ENCODE measurements at regions not wholly inside any gene's neighbourhood (a gene's known extent, or its start where the extent isn't known, plus 50 kb on each side); places are given as distances from the start of the nearest gene placed in this dataset.

DNA sequence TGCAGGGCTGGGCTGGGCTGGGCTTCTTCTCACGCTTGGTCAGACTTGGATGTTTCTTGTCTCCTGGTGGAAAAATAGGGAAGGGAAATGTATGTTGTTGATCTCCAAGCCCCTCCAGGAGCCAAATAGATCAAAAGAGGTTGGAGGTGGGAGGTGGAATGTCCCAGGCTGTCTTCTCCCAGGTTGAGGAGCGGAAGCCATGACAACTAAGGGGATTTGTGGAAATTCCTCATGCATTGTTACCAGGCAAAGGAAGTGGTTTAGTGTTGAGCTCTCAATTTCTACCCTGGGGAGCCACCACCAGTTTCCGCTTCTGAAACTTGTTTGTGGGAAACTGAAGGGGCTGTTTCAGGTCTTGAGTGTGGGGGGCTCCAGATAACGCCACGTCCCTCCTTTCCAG, 79.0 kb downstream of the SPRY4 start:
- TF ChIP-seq, protein P1, sequence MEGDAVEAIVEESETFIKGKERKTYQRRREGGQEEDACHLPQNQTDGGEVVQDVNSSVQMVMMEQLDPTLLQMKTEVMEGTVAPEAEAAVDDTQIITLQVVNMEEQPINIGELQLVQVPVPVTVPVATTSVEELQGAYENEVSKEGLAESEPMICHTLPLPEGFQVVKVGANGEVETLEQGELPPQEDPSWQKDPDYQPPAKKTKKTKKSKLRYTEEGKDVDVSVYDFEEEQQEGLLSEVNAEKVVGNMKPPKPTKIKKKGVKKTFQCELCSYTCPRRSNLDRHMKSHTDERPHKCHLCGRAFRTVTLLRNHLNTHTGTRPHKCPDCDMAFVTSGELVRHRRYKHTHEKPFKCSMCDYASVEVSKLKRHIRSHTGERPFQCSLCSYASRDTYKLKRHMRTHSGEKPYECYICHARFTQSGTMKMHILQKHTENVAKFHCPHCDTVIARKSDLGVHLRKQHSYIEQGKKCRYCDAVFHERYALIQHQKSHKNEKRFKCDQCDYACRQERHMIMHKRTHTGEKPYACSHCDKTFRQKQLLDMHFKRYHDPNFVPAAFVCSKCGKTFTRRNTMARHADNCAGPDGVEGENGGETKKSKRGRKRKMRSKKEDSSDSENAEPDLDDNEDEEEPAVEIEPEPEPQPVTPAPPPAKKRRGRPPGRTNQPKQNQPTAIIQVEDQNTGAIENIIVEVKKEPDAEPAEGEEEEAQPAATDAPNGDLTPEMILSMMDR (IDR thresholded peaks at IDR 0.05; ENCODE audit: low read length): no peak
- TF ChIP-seq EZH2 (optimal IDR thresholded peaks at IDR 0.05; ENCODE audit: low read depth, low read length): no peak
- no peak for TF ChIP-seq EZH2phosphoT487 (IDR thresholded peaks at IDR 0.05; ENCODE audit: low read length)
